ENCODE measurements at regions not wholly inside any gene's neighbourhood (a gene's known extent, or its start where the extent isn't known, plus 50 kb on each side); places are given as distances from the start of the nearest gene placed in this dataset.

- TF ChIP-seq PATZ1 (CRISPR knock-in tag; IDR thresholded peaks at IDR 0.05; ENCODE audit: borderline replicate concordance) (no peak), ARNTL (CRISPR knock-in tag; IDR thresholded peaks at IDR 0.05; ENCODE audit: borderline replicate concordance, low read depth) (no peak), PPARA (CRISPR knock-in tag; IDR thresholded peaks at IDR 0.05; ENCODE audit: borderline replicate concordance) (no peak)
These were observed 238.4 kb downstream of the PLA2G4A start for GRCh38 chr1:187067160-187067559.

All from SK-N-SH treated with all-trans-retinoic acid at 6 μM for 48 hours (cell line).